H9 (cell line): ENCODE measurements at regions not wholly inside any gene's neighbourhood (a gene's known extent, or its start where the extent isn't known, plus 50 kb on each side); places are given as distances from the start of the nearest gene placed in this dataset.

Experiments used
- DNase-seq: peaks from one replicate; pipeline ENCODE4 v3.0.0-alpha.2; 2017
- H2AFZ ChIP-seq: one replicate; pipeline ENCODE4 v1.6.1; 2013; ENCODE audit warnings: mild to moderate bottlenecking, low read length, control low read depth, moderate library complexity
- H2AK5ac ChIP-seq: 2 replicates; pipeline ENCODE4 v1.6.1; 2013; ENCODE audit warnings: low read length, control low read depth, mixed read lengths; ENCODE audit not compliant: insufficient read length
- H2BK120ac ChIP-seq: one replicate; pipeline ENCODE4 v1.6.1; 2013; ENCODE audit warnings: low read depth, mild to moderate bottlenecking, low read length, control low read depth, inconsistent platforms; ENCODE audit not compliant: poor library complexity, severe bottlenecking
- H2BK12ac ChIP-seq: 2 replicates; pipeline ENCODE4 v1.6.1; 2013; ENCODE audit warnings: low read length, control low read depth, mixed read lengths, low read depth; ENCODE audit not compliant: insufficient read length
- H2BK15ac ChIP-seq: 2 replicates; pipeline ENCODE4 v1.6.1; 2013; ENCODE audit warnings: low read depth, low read length, control low read depth
- H2BK20ac ChIP-seq: one replicate; pipeline ENCODE4 v1.6.1; 2013; ENCODE audit warnings: low read depth, mild to moderate bottlenecking, low read length, control low read depth, inconsistent platforms; ENCODE audit not compliant: poor library complexity, severe bottlenecking
- H2BK5ac ChIP-seq: 2 replicates; pipeline ENCODE4 v1.6.1; 2013; ENCODE audit warnings: low read length, control low read depth, mixed read lengths; ENCODE audit not compliant: insufficient read length
- H3K14ac ChIP-seq: 2 replicates; pipeline ENCODE4 v1.6.1; 2013; ENCODE audit warnings: low read length, control low read depth; ENCODE audit not compliant: insufficient read depth
- H3K18ac ChIP-seq: 2 replicates; pipeline ENCODE4 v1.6.1; 2013; ENCODE audit warnings: low read depth, mild to moderate bottlenecking, mixed read lengths, low read length, control low read depth; ENCODE audit not compliant: insufficient read length
- H3K23ac ChIP-seq: 2 replicates; pipeline ENCODE4 v1.6.1; 2013; ENCODE audit warnings: low read length, control low read depth, mixed read lengths, low read depth; ENCODE audit not compliant: insufficient read length
- H3K23me2 ChIP-seq: 2 replicates; pipeline ENCODE4 v1.6.1; 2013; ENCODE audit warnings: low read depth, mild to moderate bottlenecking, mixed read lengths, low read length, control low read depth; ENCODE audit not compliant: insufficient read length, poor library complexity, severe bottlenecking
- H3K27ac ChIP-seq: 2 replicates; pipeline ENCODE4 v1.5.1; 2013; ENCODE audit warnings: low read length, control low read depth, mixed read lengths, low read depth; ENCODE audit not compliant: insufficient read length
- H3K27me3 ChIP-seq: 2 replicates; pipeline ENCODE4 v1.6.1; 2013; ENCODE audit warnings: low read length, control low read depth, inconsistent platforms; ENCODE audit not compliant: insufficient read depth
- H3K4ac ChIP-seq: 2 replicates; pipeline ENCODE4 v1.6.1; 2013; ENCODE audit warnings: low read depth, mild to moderate bottlenecking, control low read depth, inconsistent platforms, low read length, moderate library complexity
- H3K4me1 ChIP-seq: 2 replicates; pipeline ENCODE4 v1.6.1; 2013; ENCODE audit warnings: low read length, control low read depth, inconsistent platforms; ENCODE audit not compliant: insufficient read depth
- H3K4me2 ChIP-seq: 2 replicates; pipeline ENCODE4 v1.6.1; 2013; ENCODE audit warnings: low read length, control low read depth, mixed read lengths; ENCODE audit not compliant: insufficient read length, insufficient read depth
- H3K56ac ChIP-seq: 2 replicates; pipeline ENCODE4 v1.6.1; 2013; ENCODE audit warnings: low read depth, mild to moderate bottlenecking, mixed read lengths, low read length, control low read depth; ENCODE audit not compliant: insufficient read length
- H3K79me1 ChIP-seq: 2 replicates; pipeline ENCODE4 v1.6.1; 2013; ENCODE audit warnings: low read depth, mild to moderate bottlenecking, moderate library complexity, low read length, control low read depth, inconsistent platforms; ENCODE audit not compliant: insufficient read depth, poor library complexity, severe bottlenecking
- H3K79me2 ChIP-seq: 2 replicates; pipeline ENCODE4 v1.6.1; 2013; ENCODE audit warnings: low read length, control low read depth, inconsistent platforms; ENCODE audit not compliant: insufficient read depth
- H3K9ac ChIP-seq: 2 replicates; pipeline ENCODE4 v1.6.1; 2013; ENCODE audit warnings: low read length, control low read depth, mixed read lengths; ENCODE audit not compliant: insufficient read length; ENCODE audit errors: extremely low read depth
- H3K9me3 ChIP-seq: one replicate; pipeline ENCODE4 v1.6.1; 2013; ENCODE audit warnings: low read depth, low read length, inconsistent platforms; ENCODE audit not compliant: control insufficient read depth
- H3T11ph ChIP-seq: one replicate; pipeline ENCODE4 v1.6.1; 2013; ENCODE audit warnings: mild to moderate bottlenecking, low read length, control low read depth, inconsistent platforms
- H4K20me1 ChIP-seq: one replicate; pipeline ENCODE4 v1.6.1; 2013; ENCODE audit not compliant: control insufficient read depth, insufficient read length, insufficient read depth
- H4K5ac ChIP-seq: 2 replicates; pipeline ENCODE4 v1.6.1; 2013; ENCODE audit warnings: low read depth, mild to moderate bottlenecking, mixed read lengths, low read length, control low read depth; ENCODE audit not compliant: insufficient read length
- H4K8ac ChIP-seq: replicated peaks from 2 replicates; pipeline ENCODE4 v1.6.1; 2013; ENCODE audit warnings: low read length, control low read depth, mixed read lengths, low read depth; ENCODE audit not compliant: insufficient read length
- H4K91ac ChIP-seq: 2 replicates; pipeline ENCODE4 v1.6.1; 2013; ENCODE audit warnings: low read depth, mild to moderate bottlenecking, moderate library complexity, mixed read lengths, low read length, control low read depth; ENCODE audit not compliant: insufficient read length
- H3K27ac Mint-ChIP-seq, 3 experiments: 2 replicates in 2 of 3; 3 replicates in 1 of 3; pipeline ENCODE4 v1.8.0; 2020 to 2021; ENCODE audit warnings: mixed read lengths in 3 of 3, mild to moderate bottlenecking in 1 of 3, moderate library complexity in 1 of 3
- H3K27me3 Mint-ChIP-seq: 2 replicates; pipeline ENCODE4 v1.8.0; 2021; ENCODE audit warnings: low read depth, mild to moderate bottlenecking, moderate library complexity, mixed read lengths
- H3K36me3 Mint-ChIP-seq, 3 experiments: 2 replicates in 2 of 3; 3 replicates in 1 of 3; pipeline ENCODE4 v1.8.0; 2020 to 2021; ENCODE audit warnings: low read depth in 3 of 3, mixed read lengths in 3 of 3; ENCODE audit not compliant: insufficient read depth in 1 of 3
- H3K4me1 Mint-ChIP-seq, 2 experiments: 2 replicates each; pipeline ENCODE4 v1.8.0; 2020; ENCODE audit warnings: mixed read lengths in 2 of 2
- H3K4me3 Mint-ChIP-seq, 2 experiments: 2 replicates in 1 of 2; 3 replicates in 1 of 2; pipeline ENCODE4 v1.8.0; 2020 to 2021; ENCODE audit warnings: mild to moderate bottlenecking in 2 of 2, mixed read lengths in 2 of 2, moderate library complexity in 1 of 2
- H3K9me3 Mint-ChIP-seq, 2 experiments: 2 replicates in 1 of 2; 3 replicates in 1 of 2; pipeline ENCODE4 v1.8.0; 2020; ENCODE audit warnings: mild to moderate bottlenecking in 2 of 2, mixed read lengths in 2 of 2, moderate library complexity in 1 of 2
- CTCF ChIP-seq: fragments of 200-600 bp; sonication (generic); conservative IDR thresholded peaks from 3 replicates; pipeline ENCODE4 v1.8.0; 2021; ENCODE audit warnings: antibody characterized with exemption, mild to moderate bottlenecking
- WGBS: extraction: QIAGEN DNeasy Blood & Tissue Kit; methylation state at CpG from one replicate; pipeline ENCODE4 v1.1.7; 2013; ENCODE audit warnings: missing lambda C conversion rate, low lambda C conversion rate, mixed read lengths; ENCODE audit not compliant: insufficient read length; ENCODE audit errors: extremely low coverage; 5-methylcytosine and 5-hydroxymethylcytosine counted together

DNA sequence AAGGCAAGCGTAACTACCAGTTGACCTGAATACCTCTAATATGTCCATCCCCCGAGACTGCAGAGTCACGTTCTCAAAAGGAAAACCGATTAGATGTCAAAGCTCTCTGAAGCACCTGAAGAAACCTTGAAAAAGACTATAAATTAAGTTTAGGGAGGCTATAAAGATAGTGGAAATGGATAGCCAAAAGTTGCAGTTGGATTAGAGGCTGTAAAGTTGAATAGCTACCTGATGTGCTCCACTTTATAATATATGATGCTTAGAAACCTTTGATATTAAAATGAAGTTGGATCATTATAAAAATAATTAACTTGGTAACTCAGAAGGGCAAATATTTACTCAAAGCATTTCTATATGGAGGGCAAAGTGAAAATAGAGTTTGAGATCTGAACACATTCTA, 506.6 kb upstream of the AGA start:
- Histone ChIP-seq H2BK15ac (no peak overlapping the region), H3K27me3 (no peaks in the 10 kb centered on the region), H4K5ac (no peak overlapping the region), H3K4ac (no peak overlapping the region), H3K23me2 (no peaks in the 10 kb centered on the region), H4K91ac (no peak overlapping the region), H4K20me1 (no peaks in the 10 kb centered on the region), H3T11ph (no peak overlapping the region), H3K4me1 (no peaks in the 10 kb centered on the region), H3K79me1 (no peaks in the 10 kb centered on the region), H3K4me2 (no peak overlapping the region), H2AFZ (no peak overlapping the region), H3K18ac (no peak overlapping the region), H2BK5ac (no peak overlapping the region), H3K23ac (no peak overlapping the region), H3K56ac (no peak overlapping the region), H2BK12ac (no peak overlapping the region), H3K14ac (no peak overlapping the region), H3K9me3 (no peaks in the 10 kb centered on the region), H3K9ac (no peak overlapping the region), H2BK120ac (no peak overlapping the region), H4K8ac (no peak overlapping the region), H2BK20ac (no peak overlapping the region), H3K27ac (no peak overlapping the region), H2AK5ac (no peak overlapping the region), H3K79me2 (no peaks in the 10 kb centered on the region)
- Mint-ChIP-seq H3K4me1 (0 out of 4 replicates have a peak, but pooled peaks cover 0 to 3% of the 10 kb centered on the region in 2 experiments), H3K36me3 (no peaks in the 10 kb centered on the region), H3K27me3 (no peaks in the 10 kb centered on the region), H3K27ac (no peak overlapping the region), H3K4me3 (no peak overlapping the region), H3K9me3 (no peaks in the 10 kb centered on the region)
- TF ChIP-seq CTCF = no peak
- DNase-seq = no peak
- no CpG with 5 or more reads among the region's 4 CpGs for WGBS
